HepG2 (cell line): ENCODE measurements at regions not wholly inside any gene's neighbourhood (a gene's known extent, or its start where the extent isn't known, plus 50 kb on each side); places are given as distances from the start of the nearest gene placed in this dataset.
A peak's percentile ranks its signal among the peaks of the same experiment; 100 is the strongest.

ENCODE experiments used
- MEF2D ChIP-seq: sonication (generic); formaldehyde crosslinking; IDR thresholded peaks from 2 replicates; pipeline ENCODE4 v1.5.1; 2020; ENCODE audit warnings: mild to moderate bottlenecking, missing genetic modification reagents
- MXI1 ChIP-seq: IDR thresholded peaks from 3 replicates; pipeline ENCODE4 v1.6.1; 2012; ENCODE audit warnings: low read depth, low read length, inconsistent platforms, borderline replicate concordance
- RCOR2 ChIP-seq: IDR thresholded peaks from 2 replicates; pipeline ENCODE4 v1.6.1; 2016; ENCODE audit warnings: missing biosample characterization, missing genetic modification reagents
- REXO4 ChIP-seq: sonication (generic); formaldehyde crosslinking; IDR thresholded peaks from 2 replicates; pipeline ENCODE4 v1.8.0; 2022; ENCODE audit warnings: missing genetic modification reagents, mild to moderate bottlenecking, borderline replicate concordance
- ZNF329 ChIP-seq: sonication (generic); formaldehyde crosslinking; IDR thresholded peaks from 2 replicates; pipeline ENCODE4 v1.9.0; 2021; ENCODE audit warnings: low read depth, mild to moderate bottlenecking, missing genetic modification reagents
- ZNF335 ChIP-seq: sonication (generic); formaldehyde crosslinking; IDR thresholded peaks from 2 replicates; pipeline ENCODE4 v1.4.0; 2020; ENCODE audit warnings: missing genetic modification reagents
- ZNF605 ChIP-seq: sonication (generic); formaldehyde crosslinking; IDR thresholded peaks from 2 replicates; pipeline ENCODE4 v1.8.0; 2022; ENCODE audit warnings: mild to moderate bottlenecking, missing genetic modification reagents
- ZNF782 ChIP-seq: sonication (generic); formaldehyde crosslinking; IDR thresholded peaks from 2 replicates; pipeline ENCODE4 v1.4.0; 2020; ENCODE audit warnings: missing genetic modification reagents, mild to moderate bottlenecking, borderline replicate concordance
- TF ChIP-seq, protein P1 (sequence below): sonication (generic); formaldehyde crosslinking; IDR thresholded peaks from 2 replicates; pipeline ENCODE4 v1.9.0; 2021; ENCODE audit warnings: mild to moderate bottlenecking, missing genetic modification reagents
- TF ChIP-seq, protein P2 (sequence below): sonication (generic); formaldehyde crosslinking; conservative IDR thresholded peaks from 2 replicates; pipeline ENCODE4 v1.4.0; 2020; ENCODE audit warnings: missing genetic modification reagents
- TF ChIP-seq, protein P3 (sequence below), 2 experiments: fragments of 450-650 bp in 1 of 2; sonication (generic) in 1 of 2; formaldehyde crosslinking in 1 of 2; IDR thresholded peaks; 2 replicates each; pipeline versions ENCODE4 v1.6.1 to v1.8.0; 2016 to 2022; ENCODE audit warnings: antibody characterized with exemption in 1 of 2, mild to moderate bottlenecking in 1 of 2, missing genetic modification reagents in 1 of 2

DNA sequence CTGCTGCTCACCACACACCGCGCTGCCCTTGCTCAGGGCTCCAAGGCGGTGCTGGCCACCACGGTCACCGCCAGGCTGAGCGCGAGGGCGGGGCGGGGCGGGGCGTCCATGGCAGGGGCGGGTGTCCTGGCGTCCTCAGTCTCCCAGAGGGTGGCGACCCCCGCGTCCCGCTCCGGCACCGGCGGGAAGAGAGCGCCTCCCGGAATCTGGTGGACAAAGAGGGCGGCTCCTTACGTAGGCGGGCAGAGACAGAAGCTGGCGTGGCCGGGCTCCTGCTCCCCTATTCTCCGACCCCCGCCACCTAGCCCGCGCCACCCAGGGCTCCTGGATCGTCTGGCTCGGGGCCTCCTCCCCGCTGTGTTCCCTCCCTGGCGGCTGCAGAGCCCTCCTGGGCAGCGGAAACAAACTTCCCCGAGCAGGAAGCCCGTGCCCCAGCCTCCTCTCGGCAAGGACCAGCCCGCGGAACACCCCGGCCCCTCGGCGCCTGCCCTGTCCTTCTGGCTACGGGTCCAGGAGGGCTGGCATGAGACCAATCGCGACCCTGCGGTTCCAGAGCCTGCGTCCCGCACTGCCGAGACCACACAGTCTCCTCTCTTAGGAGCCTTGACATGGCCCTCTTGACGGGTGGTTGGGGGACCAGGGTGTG lies 133.8 kb upstream of the ZNF92 start (continued):
- TF ChIP-seq, protein P1, sequence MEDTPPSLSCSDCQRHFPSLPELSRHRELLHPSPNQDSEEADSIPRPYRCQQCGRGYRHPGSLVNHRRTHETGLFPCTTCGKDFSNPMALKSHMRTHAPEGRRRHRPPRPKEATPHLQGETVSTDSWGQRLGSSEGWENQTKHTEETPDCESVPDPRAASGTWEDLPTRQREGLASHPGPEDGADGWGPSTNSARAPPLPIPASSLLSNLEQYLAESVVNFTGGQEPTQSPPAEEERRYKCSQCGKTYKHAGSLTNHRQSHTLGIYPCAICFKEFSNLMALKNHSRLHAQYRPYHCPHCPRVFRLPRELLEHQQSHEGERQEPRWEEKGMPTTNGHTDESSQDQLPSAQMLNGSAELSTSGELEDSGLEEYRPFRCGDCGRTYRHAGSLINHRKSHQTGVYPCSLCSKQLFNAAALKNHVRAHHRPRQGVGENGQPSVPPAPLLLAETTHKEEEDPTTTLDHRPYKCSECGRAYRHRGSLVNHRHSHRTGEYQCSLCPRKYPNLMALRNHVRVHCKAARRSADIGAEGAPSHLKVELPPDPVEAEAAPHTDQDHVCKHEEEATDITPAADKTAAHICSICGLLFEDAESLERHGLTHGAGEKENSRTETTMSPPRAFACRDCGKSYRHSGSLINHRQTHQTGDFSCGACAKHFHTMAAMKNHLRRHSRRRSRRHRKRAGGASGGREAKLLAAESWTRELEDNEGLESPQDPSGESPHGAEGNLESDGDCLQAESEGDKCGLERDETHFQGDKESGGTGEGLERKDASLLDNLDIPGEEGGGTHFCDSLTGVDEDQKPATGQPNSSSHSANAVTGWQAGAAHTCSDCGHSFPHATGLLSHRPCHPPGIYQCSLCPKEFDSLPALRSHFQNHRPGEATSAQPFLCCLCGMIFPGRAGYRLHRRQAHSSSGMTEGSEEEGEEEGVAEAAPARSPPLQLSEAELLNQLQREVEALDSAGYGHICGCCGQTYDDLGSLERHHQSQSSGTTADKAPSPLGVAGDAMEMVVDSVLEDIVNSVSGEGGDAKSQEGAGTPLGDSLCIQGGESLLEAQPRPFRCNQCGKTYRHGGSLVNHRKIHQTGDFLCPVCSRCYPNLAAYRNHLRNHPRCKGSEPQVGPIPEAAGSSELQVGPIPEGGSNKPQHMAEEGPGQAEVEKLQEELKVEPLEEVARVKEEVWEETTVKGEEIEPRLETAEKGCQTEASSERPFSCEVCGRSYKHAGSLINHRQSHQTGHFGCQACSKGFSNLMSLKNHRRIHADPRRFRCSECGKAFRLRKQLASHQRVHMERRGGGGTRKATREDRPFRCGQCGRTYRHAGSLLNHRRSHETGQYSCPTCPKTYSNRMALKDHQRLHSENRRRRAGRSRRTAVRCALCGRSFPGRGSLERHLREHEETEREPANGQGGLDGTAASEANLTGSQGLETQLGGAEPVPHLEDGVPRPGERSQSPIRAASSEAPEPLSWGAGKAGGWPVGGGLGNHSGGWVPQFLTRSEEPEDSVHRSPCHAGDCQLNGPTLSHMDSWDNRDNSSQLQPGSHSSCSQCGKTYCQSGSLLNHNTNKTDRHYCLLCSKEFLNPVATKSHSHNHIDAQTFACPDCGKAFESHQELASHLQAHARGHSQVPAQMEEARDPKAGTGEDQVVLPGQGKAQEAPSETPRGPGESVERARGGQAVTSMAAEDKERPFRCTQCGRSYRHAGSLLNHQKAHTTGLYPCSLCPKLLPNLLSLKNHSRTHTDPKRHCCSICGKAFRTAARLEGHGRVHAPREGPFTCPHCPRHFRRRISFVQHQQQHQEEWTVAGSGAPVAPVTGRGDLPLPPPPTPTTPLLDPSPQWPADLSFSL (CRISPR knock-in tag), result no peak
- no peak for TF ChIP-seq RCOR2 (CRISPR knock-in tag)
- TF ChIP-seq ZNF782, result peak; percentile 85; the same call in 1 of the 2 replicates
- TF ChIP-seq ZNF605 (CRISPR knock-in tag), result no peak; the same call in 1 of the 2 replicates
- no peak for TF ChIP-seq REXO4 (CRISPR knock-in tag)
- no peak for TF ChIP-seq MEF2D (CRISPR knock-in tag)
- TF ChIP-seq, protein P2, sequence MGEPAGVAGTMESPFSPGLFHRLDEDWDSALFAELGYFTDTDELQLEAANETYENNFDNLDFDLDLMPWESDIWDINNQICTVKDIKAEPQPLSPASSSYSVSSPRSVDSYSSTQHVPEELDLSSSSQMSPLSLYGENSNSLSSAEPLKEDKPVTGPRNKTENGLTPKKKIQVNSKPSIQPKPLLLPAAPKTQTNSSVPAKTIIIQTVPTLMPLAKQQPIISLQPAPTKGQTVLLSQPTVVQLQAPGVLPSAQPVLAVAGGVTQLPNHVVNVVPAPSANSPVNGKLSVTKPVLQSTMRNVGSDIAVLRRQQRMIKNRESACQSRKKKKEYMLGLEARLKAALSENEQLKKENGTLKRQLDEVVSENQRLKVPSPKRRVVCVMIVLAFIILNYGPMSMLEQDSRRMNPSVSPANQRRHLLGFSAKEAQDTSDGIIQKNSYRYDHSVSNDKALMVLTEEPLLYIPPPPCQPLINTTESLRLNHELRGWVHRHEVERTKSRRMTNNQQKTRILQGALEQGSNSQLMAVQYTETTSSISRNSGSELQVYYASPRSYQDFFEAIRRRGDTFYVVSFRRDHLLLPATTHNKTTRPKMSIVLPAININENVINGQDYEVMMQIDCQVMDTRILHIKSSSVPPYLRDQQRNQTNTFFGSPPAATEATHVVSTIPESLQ (CRISPR knock-in tag), result no peak
- TF ChIP-seq ZNF335 (CRISPR knock-in tag), result no peak
- no peak for TF ChIP-seq ZNF329 (CRISPR knock-in tag)
- TF ChIP-seq, protein P3, sequence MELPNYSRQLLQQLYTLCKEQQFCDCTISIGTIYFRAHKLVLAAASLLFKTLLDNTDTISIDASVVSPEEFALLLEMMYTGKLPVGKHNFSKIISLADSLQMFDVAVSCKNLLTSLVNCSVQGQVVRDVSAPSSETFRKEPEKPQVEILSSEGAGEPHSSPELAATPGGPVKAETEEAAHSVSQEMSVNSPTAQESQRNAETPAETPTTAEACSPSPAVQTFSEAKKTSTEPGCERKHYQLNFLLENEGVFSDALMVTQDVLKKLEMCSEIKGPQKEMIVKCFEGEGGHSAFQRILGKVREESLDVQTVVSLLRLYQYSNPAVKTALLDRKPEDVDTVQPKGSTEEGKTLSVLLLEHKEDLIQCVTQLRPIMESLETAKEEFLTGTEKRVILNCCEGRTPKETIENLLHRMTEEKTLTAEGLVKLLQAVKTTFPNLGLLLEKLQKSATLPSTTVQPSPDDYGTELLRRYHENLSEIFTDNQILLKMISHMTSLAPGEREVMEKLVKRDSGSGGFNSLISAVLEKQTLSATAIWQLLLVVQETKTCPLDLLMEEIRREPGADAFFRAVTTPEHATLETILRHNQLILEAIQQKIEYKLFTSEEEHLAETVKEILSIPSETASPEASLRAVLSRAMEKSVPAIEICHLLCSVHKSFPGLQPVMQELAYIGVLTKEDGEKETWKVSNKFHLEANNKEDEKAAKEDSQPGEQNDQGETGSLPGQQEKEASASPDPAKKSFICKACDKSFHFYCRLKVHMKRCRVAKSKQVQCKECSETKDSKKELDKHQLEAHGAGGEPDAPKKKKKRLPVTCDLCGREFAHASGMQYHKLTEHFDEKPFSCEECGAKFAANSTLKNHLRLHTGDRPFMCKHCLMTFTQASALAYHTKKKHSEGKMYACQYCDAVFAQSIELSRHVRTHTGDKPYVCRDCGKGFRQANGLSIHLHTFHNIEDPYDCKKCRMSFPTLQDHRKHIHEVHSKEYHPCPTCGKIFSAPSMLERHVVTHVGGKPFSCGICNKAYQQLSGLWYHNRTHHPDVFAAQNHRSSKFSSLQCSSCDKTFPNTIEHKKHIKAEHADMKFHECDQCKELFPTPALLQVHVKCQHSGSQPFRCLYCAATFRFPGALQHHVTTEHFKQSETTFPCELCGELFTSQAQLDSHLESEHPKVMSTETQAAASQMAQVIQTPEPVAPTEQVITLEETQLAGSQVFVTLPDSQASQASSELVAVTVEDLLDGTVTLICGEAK (IDR thresholded peaks at IDR 0.05), result no peak
- TF ChIP-seq, protein P3 (CRISPR knock-in tag; IDR thresholded peaks at IDR 0.05), result no peak; the same call in 1 of the 2 replicates
- TF ChIP-seq MXI1, result no peak
